Upper lobe of right lung (tissue), 1 donor: ENCODE measurements at regions not wholly inside any gene's neighbourhood (a gene's known extent, or its start where the extent isn't known, plus 50 kb on each side); places are given as distances from the start of the nearest gene placed in this dataset.
A peak's percentile ranks its signal among the peaks of the same experiment; 100 is the strongest.
"Not testable (repeated sequence)": the region's sequence is repeated elsewhere in the genome, so short reads cannot be mapped to it uniquely, and the experiment has no call there.

ENCODE experiments used
- ATAC-seq: fragments of 200-7000 bp; cut with Tn5 transposase; one replicate; pipeline ENCODE4 v1.9.1; 2020; ENCODE audit warnings: mild to moderate bottlenecking, moderate library complexity
- DNase-seq: peaks from one replicate; pipeline ENCODE4 v3.0.0-alpha.2; 2020
- H3K27ac ChIP-seq: fragments of 200-600 bp; one replicate; pipeline ENCODE4 v1.8.0; 2022
- H3K27me3 ChIP-seq: fragments of 200-600 bp; one replicate; pipeline ENCODE4 v1.8.0; 2022; ENCODE audit warnings: mild to moderate bottlenecking
- H3K36me3 ChIP-seq: fragments of 200-600 bp; one replicate; pipeline ENCODE4 v1.8.0; 2022
- H3K4me1 ChIP-seq: fragments of 200-600 bp; one replicate; pipeline ENCODE4 v1.8.0; 2022
- H3K4me3 ChIP-seq: fragments of 200-600 bp; one replicate; pipeline ENCODE4 v1.8.0; 2022; ENCODE audit warnings: mild to moderate bottlenecking
- H3K9me3 ChIP-seq: fragments of 200-600 bp; one replicate; pipeline ENCODE4 v1.8.0; 2022
- CTCF ChIP-seq: fragments of 200-600 bp; IDR thresholded peaks from one replicate; pipeline ENCODE4 v1.8.0; 2022; ENCODE audit warnings: antibody characterized with exemption
- intact Hi-C: fragments of 100-400 bp; cut with DNase I; formaldehyde crosslinking; loops from one replicate; pipeline ENCODE4 v1.11.0; 2022
- donor health status: DM: no; HTN: yes; CAD: no; lungs with severe emphysema.

GRCh38 chr3:16770792-16771191, 114.0 kb upstream of the PLCL2 start:
- no peak for TF ChIP-seq CTCF
- no peak for DNase-seq
- no peaks in the 10 kb centered on the region for H3K36me3 ChIP-seq

GRCh38 chr3:16773594-16773993, 111.2 kb upstream of the PLCL2 start:
- H3K36me3 ChIP-seq, DNase-seq, H3K4me1 ChIP-seq, ATAC-seq, H3K4me3 ChIP-seq, H3K27ac ChIP-seq, intact Hi-C loops, H3K9me3 ChIP-seq, H3K27me3 ChIP-seq: not testable (repeated sequence)

More at GRCh38 chr3:16770792-16771191, 114.0 kb upstream of the PLCL2 start:
- Histone ChIP-seq H3K27me3 (no peaks in the 10 kb centered on the region), H3K4me3 (no peak overlapping the region), H3K27ac (no peak overlapping the region), H3K9me3 (no peaks in the 10 kb centered on the region), H3K4me1 (no peaks in the 10 kb centered on the region)
- no peak for ATAC-seq
- intact Hi-C loops = no loop called here

GRCh38 chr3:16774536-16774935, 110.2 kb upstream of the PLCL2 start:
- ATAC-seq, H3K36me3 ChIP-seq: not testable (repeated sequence)

GRCh38 chr3:16784973-16785372, 99.8 kb upstream of the PLCL2 start:
- H3K9me3 ChIP-seq = no peaks in the 10 kb centered on the region
- ATAC-seq (no peak), DNase-seq (no peak)
- H3K27me3 ChIP-seq = no peaks in the 10 kb centered on the region
- no peak for TF ChIP-seq CTCF
- intact Hi-C loops = no loop called here
- H3K4me1 ChIP-seq = no peaks in the 10 kb centered on the region
- no peak overlapping the region for H3K27ac ChIP-seq
- no peak overlapping the region for H3K4me3 ChIP-seq
- no peaks in the 10 kb centered on the region for H3K36me3 ChIP-seq

More at GRCh38 chr3:16774536-16774935, 110.2 kb upstream of the PLCL2 start:
- H3K27me3 ChIP-seq, H3K27ac ChIP-seq, intact Hi-C loops, H3K4me3 ChIP-seq, DNase-seq, H3K9me3 ChIP-seq, H3K4me1 ChIP-seq: not testable (repeated sequence)

- intact Hi-C loops = no loop called here
- no peak overlapping the region for H3K27ac ChIP-seq
- DNase-seq (no peak), ATAC-seq (no peak)
- H3K4me3 ChIP-seq = no peak overlapping the region
- no peak for TF ChIP-seq CTCF
- no peaks in the 10 kb centered on the region for H3K9me3 ChIP-seq
- H3K4me1 ChIP-seq = no peaks in the 10 kb centered on the region
- no peaks in the 10 kb centered on the region for H3K36me3 ChIP-seq
- no peaks in the 10 kb centered on the region for H3K27me3 ChIP-seq
These were observed 99.3 kb upstream of the PLCL2 start for GRCh38 chr3:16785465-16785864.

- no peak overlapping the region for H3K4me3 ChIP-seq
- no peaks in the 10 kb centered on the region for H3K36me3 ChIP-seq
- no peaks in the 10 kb centered on the region for H3K4me1 ChIP-seq
- intact Hi-C loops = no loop called here
- no peaks in the 10 kb centered on the region for H3K27me3 ChIP-seq
- DNase-seq (no peak), ATAC-seq (peak; percentile 80)
- no peak overlapping the region for H3K27ac ChIP-seq
- H3K9me3 ChIP-seq = no peaks in the 10 kb centered on the region
- no peak for TF ChIP-seq CTCF
These were observed 96.2 kb upstream of the PLCL2 start for GRCh38 chr3:16788440-16789056.
